HepG2 (cell line): ENCODE measurements at regions not wholly inside any gene's neighbourhood (a gene's known extent, or its start where the extent isn't known, plus 50 kb on each side); places are given as distances from the start of the nearest gene placed in this dataset.

Experiments used
- ATAC-seq: fragments of 200-7000 bp; cut with Tn5 transposase; 3 replicates; pipeline ENCODE4 v1.9.1; 2020; ENCODE audit warnings: mild to moderate bottlenecking, moderate library complexity
- BruUV-seq: library from RNA; stranded (reverse); fragments of 400-500 nt; replicated peaks from 2 replicates; lab custom pipeline; 2021; lab: Mats Ljungman, UMichigan
- CTCF ChIA-PET: fragments of 300-600 bp; formaldehyde crosslinking; extraction: SDS; loops from one replicate; lab custom pipeline; 2021; ENCODE audit warnings: low total read pairs, inconsistent platforms, low intra/inter-chr PET ratio; lab: Yijun Ruan, JAX
- POLR2A ChIA-PET: fragments of 350-600 bp; sonication (Branson Sonifier 250); formaldehyde crosslinking; loops from one replicate; lab custom pipeline; 2020; ENCODE audit warnings: antibody characterized with exemption, inconsistent platforms; lab: Yijun Ruan, JAX
- DNase-seq: peaks from one replicate; pipeline ENCODE4 v3.0.0-alpha.2; 2015; ENCODE audit warnings: low spot score
- FAIRE-seq: peaks from 3 replicates; lab custom pipeline; 2011; peaks lifted over from hg19 to GRCh38; lab: Jason Lieb, UNC
- H2AFZ ChIP-seq: one replicate; pipeline ENCODE4 v1.6.1; 2011; ENCODE audit warnings: low read length, inconsistent platforms
- H3K27ac ChIP-seq: fragments of 300-600 bp; 3 replicates; pipeline ENCODE4 v1.8.0; 2011; ENCODE audit warnings: mixed run types, mild to moderate bottlenecking, mixed read lengths, low read length, inconsistent platforms; ENCODE audit not compliant: insufficient read depth; ENCODE audit errors: extremely low read length
- H3K27me3 ChIP-seq, 2 experiments: fragments of 200-600 bp in 1 of 2; 2 replicates in 1 of 2; 3 replicates in 1 of 2; pipeline versions ENCODE4 v1.6.0 to v1.8.0; 2011; ENCODE audit warnings: low read length in 2 of 2, mild to moderate bottlenecking in 2 of 2, moderate library complexity in 2 of 2, inconsistent platforms in 1 of 2; ENCODE audit not compliant: insufficient read depth in 2 of 2, control insufficient read depth in 1 of 2
- H3K36me3 ChIP-seq, 2 experiments: fragments of 200-600 bp in 1 of 2; replicated peaks in 1 of 2; 2 replicates in 1 of 2; 3 replicates in 1 of 2; pipeline versions ENCODE4 v1.5.1 to v1.8.0; 2011; ENCODE audit warnings: low read length in 2 of 2, inconsistent platforms in 1 of 2; ENCODE audit not compliant: insufficient read depth in 2 of 2, control insufficient read depth in 1 of 2
- H3K4me1 ChIP-seq: 2 replicates; pipeline ENCODE4 v1.5.1; 2012; ENCODE audit warnings: low read length, inconsistent platforms; ENCODE audit not compliant: insufficient read depth
- H3K4me2 ChIP-seq: 2 replicates; pipeline ENCODE4 v1.6.0; 2011; ENCODE audit warnings: low read depth, low read length, inconsistent platforms
- H3K4me3 ChIP-seq, 3 experiments: fragments of 200-600 bp in 1 of 3; sonication (generic), shearing (Covaris generic) in 1 of 3; replicated peaks in 1 of 3; 2 replicates each; pipeline ENCODE4 v1.5.1; 2011 to 2016; ENCODE audit warnings: low read length in 3 of 3, inconsistent platforms in 2 of 3, low read depth in 2 of 3, mild to moderate bottlenecking in 2 of 3, control low read depth in 1 of 3, mixed read lengths in 1 of 3; ENCODE audit not compliant: insufficient read depth in 1 of 3
- H3K79me2 ChIP-seq: one replicate; pipeline ENCODE4 v1.6.1; 2011; ENCODE audit warnings: low read length, inconsistent platforms; ENCODE audit not compliant: insufficient read depth
- H3K9ac ChIP-seq: 2 replicates; pipeline ENCODE4 v1.6.0; 2011; ENCODE audit warnings: mild to moderate bottlenecking, low read depth, low read length, inconsistent platforms; ENCODE audit not compliant: insufficient read depth
- H3K9me3 ChIP-seq: 2 replicates; pipeline ENCODE4 v1.5.1; 2012; ENCODE audit warnings: mild to moderate bottlenecking, low read length
- H4K20me1 ChIP-seq: 2 replicates; pipeline ENCODE4 v1.6.0; 2011; ENCODE audit warnings: inconsistent platforms, mild to moderate bottlenecking, low read length, moderate library complexity; ENCODE audit not compliant: insufficient read depth
- FOSL2 ChIP-seq: sonication (generic); formaldehyde crosslinking; IDR thresholded peaks from 2 replicates; pipeline ENCODE4 v1.4.0; 2020; ENCODE audit warnings: missing genetic modification reagents
- WGBS: methylation state at CpG from one replicate; pipeline ENCODE4 v1.1.6; 2017; ENCODE audit warnings: low lambda C conversion rate; 5-methylcytosine and 5-hydroxymethylcytosine counted together
- in situ Hi-C: cut with HindIII; loops from 2 replicates; pipeline ENCODE4 v1.10.0; 2017; ENCODE audit warnings: low pct_unique_long_range_greater_than_20kb; ENCODE audit not compliant: extremely low pct_ligation_motif_present
- intact Hi-C: fragments of 100-400 bp; cut with micrococcal nuclease; formaldehyde crosslinking; loops from one replicate; pipeline ENCODE4 v1.10.0; 2022; ENCODE audit not compliant: unreplicated experiment

- TF ChIP-seq FOSL2: no peak
- H3K36me3 ChIP-seq: no peaks in the 10 kb centered on the region
- no peak overlapping the region for H3K9ac ChIP-seq
- no peaks in the 10 kb centered on the region for H3K79me2 ChIP-seq
- intact Hi-C loops (no loop called here), in situ Hi-C loops (no loop called here)
- no peak overlapping the region for H2AFZ ChIP-seq
- no peak overlapping the region for H3K27ac ChIP-seq
- ChIA-PET POLR2A (no interaction called here), CTCF (no interaction called here)
- H3K4me2 ChIP-seq: no peak overlapping the region
- H3K27me3 ChIP-seq: peaks cover 2 to 18% of the 10 kb centered on the region in 2 experiments; a peak in 3 of 5 replicates
- no peaks in the 10 kb centered on the region for H4K20me1 ChIP-seq
- WGBS: 0% methylated on average over 4 of the region's 4 CpGs
- no peak for DNase-seq
- no TSS peak for BruUV-seq
- H3K4me3 ChIP-seq: no peak overlapping the region
- H3K9me3 ChIP-seq: no peaks in the 10 kb centered on the region
- no peak for ATAC-seq
- no peaks in the 10 kb centered on the region for H3K4me1 ChIP-seq
- no peak for FAIRE-seq
Observed at GRCh38 chr1:157189096-157189495, 50.9 kb upstream of the ETV3 start.
